GM19468 (cell line): ENCODE measurements at regions not wholly inside any gene's neighbourhood (a gene's known extent, or its start where the extent isn't known, plus 50 kb on each side); places are given as distances from the start of the nearest gene placed in this dataset.

ENCODE experiments used
- ATAC-seq: cut with Tn5 transposase; IDR thresholded peaks from one replicate; pipeline ENCODE4 v1.9.1; 2021; ENCODE audit warnings: mild to moderate bottlenecking, moderate library complexity, moderate number of reproducible peaks; ENCODE audit not compliant: unreplicated experiment; ENCODE audit errors: extremely low read depth

GRCh38 chr9:80382211-80382891 lies 810.6 kb downstream of the TLE4 start:
- no peak for ATAC-seq

DNA sequence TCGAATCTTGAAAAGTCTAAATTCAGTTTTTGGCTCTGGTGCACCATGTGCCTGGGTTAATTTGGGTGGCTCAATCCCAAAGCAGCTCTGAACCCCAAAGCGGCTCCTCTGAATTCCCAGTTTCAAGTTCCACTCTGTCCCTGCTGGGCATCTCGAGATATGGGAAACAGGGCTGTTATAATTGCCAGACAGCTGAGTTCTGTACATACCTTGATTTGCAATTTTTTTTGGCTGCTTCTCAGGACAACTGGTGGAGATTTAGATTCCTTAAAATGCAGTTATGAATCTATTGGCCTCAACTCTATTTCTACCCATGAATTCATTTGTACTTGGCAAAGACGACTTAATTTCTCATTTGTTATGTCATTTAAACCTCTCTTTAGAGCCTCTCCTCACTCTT lies 808.5 kb downstream of the TLE4 start:
- no peak for ATAC-seq

GRCh38 chr9:80378669-80379293 lies 807.0 kb downstream of the TLE4 start:
- no peak for ATAC-seq

GRCh38 chr9:80376180-80376579 lies 804.4 kb downstream of the TLE4 start:
- ATAC-seq, result no peak

- ATAC-seq, result no peak
Observed at GRCh38 chr9:80375477-80375876, 803.7 kb downstream of the TLE4 start.

DNA sequence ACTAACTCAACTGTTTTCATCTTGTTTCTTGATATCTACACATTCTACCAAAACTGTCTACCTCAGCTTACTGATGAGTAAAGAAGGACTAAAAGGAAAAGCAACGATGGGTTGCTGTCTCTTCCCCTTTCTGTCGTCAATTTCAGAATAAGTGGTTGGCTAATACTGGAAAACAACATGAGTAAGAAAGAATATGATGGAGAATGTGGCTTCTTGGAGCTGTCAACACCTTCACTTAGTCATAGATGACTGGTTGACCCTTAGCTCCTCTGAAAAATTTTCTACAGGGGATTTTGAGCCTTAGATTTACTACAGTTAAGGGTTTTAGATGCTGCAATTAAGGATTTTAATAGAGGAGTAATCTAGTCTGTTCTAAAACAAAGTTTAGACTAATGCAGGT lies 797.9 kb downstream of the TLE4 start:
- no peak for ATAC-seq

DNA sequence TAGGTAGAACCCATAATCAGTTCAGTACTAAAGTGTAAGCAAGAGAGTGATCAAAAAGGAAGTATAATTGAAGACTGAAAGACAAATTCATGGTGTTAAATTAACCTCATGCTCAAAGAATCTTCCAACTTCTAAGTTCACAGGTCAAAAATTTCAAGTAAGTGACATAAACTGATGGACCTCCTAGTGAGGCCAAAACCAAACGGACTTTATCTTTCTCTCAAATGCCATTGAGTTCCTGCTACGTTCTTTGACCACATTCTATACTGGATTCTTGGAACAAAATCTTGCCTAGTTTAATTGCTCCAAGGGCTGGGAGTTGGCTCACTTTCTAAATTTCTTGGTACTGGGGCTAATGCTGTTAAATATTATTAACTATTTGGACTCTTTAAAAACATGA lies 794.9 kb downstream of the TLE4 start:
- no peak for ATAC-seq

GRCh38 chr9:80359941-80360881 lies 788.4 kb downstream of the TLE4 start:
- no peak for ATAC-seq

DNA sequence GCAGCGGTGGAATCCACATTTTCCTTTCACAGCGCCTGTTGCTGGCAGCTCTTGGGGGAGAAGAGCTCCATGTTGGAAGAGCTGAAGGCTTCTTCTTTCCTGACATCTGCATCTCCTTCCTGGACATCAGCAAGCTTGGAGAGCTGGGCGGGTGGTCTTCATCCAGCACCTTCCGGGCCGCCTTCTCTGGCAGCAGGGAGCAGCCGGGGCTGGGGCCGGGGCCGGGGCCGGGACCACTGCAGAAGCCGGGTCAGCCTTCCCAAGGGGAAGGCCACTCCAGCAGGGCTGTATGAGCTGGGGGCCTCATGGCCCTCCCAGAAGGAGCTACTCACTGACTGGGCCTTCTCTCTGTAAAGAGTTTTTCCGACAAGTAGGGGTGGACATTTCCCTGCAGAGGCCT lies 787.5 kb downstream of the TLE4 start:
- ATAC-seq, result no peak

DNA sequence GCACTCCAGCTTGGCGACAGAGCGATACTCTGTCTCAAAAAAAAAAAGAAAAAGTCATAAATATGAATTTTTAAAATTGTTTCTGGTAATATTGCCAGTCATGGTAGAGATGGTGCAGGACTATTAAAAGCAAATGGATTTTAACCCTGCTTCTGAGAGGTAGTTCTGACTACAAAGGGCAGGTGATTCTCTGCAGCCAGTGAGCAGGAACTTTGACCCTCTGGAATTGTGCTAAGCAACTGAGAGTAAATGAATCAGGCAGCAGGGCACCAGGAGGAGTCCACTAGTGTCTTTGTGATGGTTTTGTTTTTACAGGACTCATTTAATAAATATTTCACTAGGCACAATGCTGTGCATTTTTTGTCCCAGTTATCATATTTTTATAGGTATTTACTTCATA lies 781.2 kb downstream of the TLE4 start:
- no peak for ATAC-seq

- ATAC-seq, result no peak
Observed at GRCh38 chr9:80351612-80352011, 779.8 kb downstream of the TLE4 start.

DNA sequence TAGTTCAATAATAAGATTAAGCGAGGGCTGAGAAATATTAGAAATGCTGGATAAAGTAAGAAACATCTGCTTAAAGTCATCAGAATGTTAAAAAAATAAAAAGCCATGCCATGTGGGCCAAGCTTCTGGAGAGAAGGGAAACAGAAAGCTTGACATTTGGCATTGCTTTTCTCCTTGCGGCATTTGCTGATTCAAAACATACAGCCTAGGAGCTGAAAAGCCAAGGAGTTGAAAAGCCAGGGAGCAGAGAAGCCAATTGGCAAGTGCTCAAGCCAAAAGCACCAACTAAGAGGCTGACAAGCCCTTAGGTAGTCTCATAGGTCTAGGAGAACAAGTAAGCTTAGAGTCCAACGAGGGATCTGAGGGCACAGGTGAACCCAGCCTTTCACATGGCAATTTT lies 754.3 kb downstream of the TLE4 start:
- no peak for ATAC-seq

- no peak for ATAC-seq
Observed at GRCh38 chr9:80320916-80321315, 749.2 kb downstream of the TLE4 start.

- no peak for ATAC-seq
Observed at GRCh38 chr9:80320480-80320879, 748.7 kb downstream of the TLE4 start.

GRCh38 chr9:80305136-80305535 lies 733.4 kb downstream of the TLE4 start:
- no peak for ATAC-seq

- no peak for ATAC-seq
Observed at GRCh38 chr9:80294955-80295354, 723.2 kb downstream of the TLE4 start.

- no peak for ATAC-seq
Observed at GRCh38 chr9:80294318-80294717, 722.6 kb downstream of the TLE4 start.

GRCh38 chr9:80292231-80292630 lies 720.5 kb downstream of the TLE4 start:
- ATAC-seq, result no peak

DNA sequence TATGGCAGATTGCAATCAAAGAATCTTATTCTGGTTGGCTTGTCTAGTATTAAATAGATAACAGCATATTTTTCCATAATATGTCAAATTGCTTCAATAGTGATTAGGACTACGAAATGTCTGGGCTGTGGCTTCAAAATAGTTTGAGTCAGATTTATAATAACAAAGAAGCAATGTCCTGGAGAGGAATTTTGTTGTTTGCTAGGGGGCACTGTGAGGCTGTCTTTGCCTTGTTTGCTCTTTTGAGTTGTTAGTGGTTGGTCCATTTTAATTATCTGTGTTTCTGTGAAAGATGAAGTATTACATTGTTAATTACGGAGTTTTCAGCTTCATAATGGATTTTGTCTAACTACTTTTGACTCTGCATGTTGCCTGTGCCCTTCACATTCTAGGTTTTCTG lies 713.6 kb downstream of the TLE4 start:
- no peak for ATAC-seq

DNA sequence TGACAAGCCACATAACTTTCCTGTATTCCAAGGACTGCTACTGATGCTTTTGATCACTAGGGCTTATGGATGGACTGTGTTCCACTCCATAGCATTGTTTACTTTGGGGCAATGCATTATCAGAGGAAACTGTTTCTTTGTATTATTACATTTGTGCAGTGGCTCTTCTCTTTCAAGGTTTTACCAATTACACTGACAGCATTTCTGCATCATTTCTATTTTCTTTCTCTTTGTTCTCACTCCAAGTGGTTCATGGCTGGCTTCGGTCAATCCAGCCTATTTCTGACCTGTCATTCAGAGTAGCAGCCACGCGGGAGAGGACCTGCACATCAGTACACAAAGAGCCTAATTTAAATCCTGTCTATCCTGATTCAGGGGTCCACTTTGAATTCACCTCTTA lies 711.0 kb downstream of the TLE4 start:
- ATAC-seq, result no peak

DNA sequence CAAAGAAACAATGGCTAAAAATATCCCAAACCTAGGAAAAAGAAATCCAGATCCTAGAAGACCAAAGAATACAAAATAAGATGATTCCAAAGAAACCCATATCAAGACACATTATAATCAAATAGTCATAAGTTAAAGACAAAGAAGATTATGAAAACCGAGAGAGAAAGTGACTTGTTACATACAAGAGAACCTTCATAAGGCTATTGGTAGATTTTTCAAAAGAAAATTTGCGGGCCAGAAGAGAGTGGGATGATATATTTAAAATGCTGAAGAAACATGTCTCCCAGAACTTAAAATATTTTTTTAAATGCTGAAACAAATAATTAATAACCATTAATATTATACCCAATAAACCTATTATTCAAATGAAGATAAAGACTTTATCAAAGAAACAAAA lies 687.3 kb downstream of the TLE4 start:
- ATAC-seq, result no peak
